ENCODE measurements at regions not wholly inside any gene's neighbourhood (a gene's known extent, or its start where the extent isn't known, plus 50 kb on each side); places are given as distances from the start of the nearest gene placed in this dataset.

DNA sequence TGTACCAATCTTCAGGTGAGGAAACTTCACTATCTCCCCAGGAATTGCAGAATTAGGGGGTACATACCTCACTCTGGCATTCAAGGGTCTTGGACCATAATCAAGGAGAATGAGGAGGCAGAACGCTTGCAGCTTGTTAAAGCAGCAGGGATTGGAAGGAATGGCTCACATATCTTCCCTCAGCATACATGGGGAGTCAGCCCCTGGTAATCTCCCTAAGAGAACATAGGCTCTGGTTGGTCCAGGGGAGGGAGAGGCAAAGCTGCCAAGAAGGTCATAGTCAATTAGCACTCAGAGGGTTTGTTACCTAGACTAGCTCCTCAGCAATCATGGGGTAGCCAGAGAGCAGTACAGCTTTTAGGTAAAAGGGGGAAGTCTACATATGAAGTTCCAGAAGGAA lies 256.8 kb downstream of the INSC start:
- Histone ChIP-seq H4K20me1 (ENCODE audit: insufficient read depth, low read length) (no peaks in the 10 kb centered on the region), H3K4me3 (replicated peaks in 1 of 3; ENCODE audit: insufficient read depth in 1 of 3, low read depth in 2 of 3, low read length in 3 of 3) (no peak overlapping the region), H3K9ac (ENCODE audit: insufficient read depth, low read depth, low read length) (no peak overlapping the region), H3K79me2 (ENCODE audit: insufficient read depth, low read length) (no peaks in the 10 kb centered on the region), H2AFZ (ENCODE audit: low read length) (no peak overlapping the region), H3K9me3 (ENCODE audit: low read length) (no peaks in the 10 kb centered on the region), H3K27ac (ENCODE audit: extremely low read length, insufficient read depth, low read length) (no peak overlapping the region), H3K27me3 (ENCODE audit: control insufficient read depth in 1 of 2, insufficient read depth in 2 of 2, low read length in 2 of 2) (peaks cover 0 to 5% of the 10 kb centered on the region in 2 experiments; a peak in 1 of 5 replicates), H3K4me2 (ENCODE audit: low read depth, low read length) (no peak overlapping the region), H3K36me3 (replicated peaks in 1 of 2; ENCODE audit: control insufficient read depth in 1 of 2, insufficient read depth in 2 of 2, low read length in 2 of 2) (no peaks in the 10 kb centered on the region), H3K4me1 (ENCODE audit: insufficient read depth, low read length) (no peaks in the 10 kb centered on the region)
- in situ Hi-C loops (cut with HindIII; ENCODE audit: extremely low pct_ligation_motif_present, low pct_unique_long_range_greater_than_20kb) (no loop called here), intact Hi-C loops (cut with micrococcal nuclease; ENCODE audit: unreplicated experiment) (no loop called here)
- FAIRE-seq (no peak), ATAC-seq (no peak), DNase-seq (ENCODE audit: low spot score) (no peak)
- POLR2A ChIA-PET: no interaction called here
- CTCF ChIA-PET (ENCODE audit: low intra/inter-chr PET ratio, low total read pairs): no interaction called here
- WGBS (ENCODE audit: low lambda C conversion rate): 0% methylated on average over 1 of the region's 1 CpG
- TF ChIP-seq ZNF136 (CRISPR knock-in tag; IDR thresholded peaks at IDR 0.05; ENCODE audit: low read depth) (no peak), SMAD1 (CRISPR knock-in tag; IDR thresholded peaks at IDR 0.05; ENCODE audit: borderline replicate concordance, low read depth) (no peak)
- no TSS peak for BruUV-seq (replicated peaks)

DNA sequence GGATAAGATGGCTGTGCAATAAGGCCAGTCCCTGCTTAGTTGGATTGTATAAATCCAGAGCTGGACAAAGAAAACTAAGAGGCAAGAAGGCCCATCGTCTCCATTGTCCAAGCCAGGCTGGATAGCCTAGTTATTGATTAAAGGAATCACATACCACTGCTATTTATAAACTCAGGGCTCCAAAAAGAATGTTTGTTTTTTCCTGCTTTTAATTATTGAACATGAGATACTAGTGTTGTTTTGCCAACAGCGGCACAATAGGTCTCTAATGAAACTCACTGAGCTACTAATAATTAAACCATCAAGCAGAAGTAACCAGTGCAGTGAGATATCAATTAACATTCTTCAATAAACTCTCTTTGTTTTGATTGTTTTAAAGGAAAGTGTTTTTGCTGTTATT lies 259.7 kb downstream of the INSC start:
- intact Hi-C loops (cut with micrococcal nuclease; ENCODE audit: unreplicated experiment) (no loop called here), in situ Hi-C loops (cut with HindIII; ENCODE audit: extremely low pct_ligation_motif_present, low pct_unique_long_range_greater_than_20kb) (no loop called here)
- 0% methylated on average over 2 of the region's 2 CpGs for WGBS (ENCODE audit: low lambda C conversion rate)
- TF ChIP-seq, protein P1, sequence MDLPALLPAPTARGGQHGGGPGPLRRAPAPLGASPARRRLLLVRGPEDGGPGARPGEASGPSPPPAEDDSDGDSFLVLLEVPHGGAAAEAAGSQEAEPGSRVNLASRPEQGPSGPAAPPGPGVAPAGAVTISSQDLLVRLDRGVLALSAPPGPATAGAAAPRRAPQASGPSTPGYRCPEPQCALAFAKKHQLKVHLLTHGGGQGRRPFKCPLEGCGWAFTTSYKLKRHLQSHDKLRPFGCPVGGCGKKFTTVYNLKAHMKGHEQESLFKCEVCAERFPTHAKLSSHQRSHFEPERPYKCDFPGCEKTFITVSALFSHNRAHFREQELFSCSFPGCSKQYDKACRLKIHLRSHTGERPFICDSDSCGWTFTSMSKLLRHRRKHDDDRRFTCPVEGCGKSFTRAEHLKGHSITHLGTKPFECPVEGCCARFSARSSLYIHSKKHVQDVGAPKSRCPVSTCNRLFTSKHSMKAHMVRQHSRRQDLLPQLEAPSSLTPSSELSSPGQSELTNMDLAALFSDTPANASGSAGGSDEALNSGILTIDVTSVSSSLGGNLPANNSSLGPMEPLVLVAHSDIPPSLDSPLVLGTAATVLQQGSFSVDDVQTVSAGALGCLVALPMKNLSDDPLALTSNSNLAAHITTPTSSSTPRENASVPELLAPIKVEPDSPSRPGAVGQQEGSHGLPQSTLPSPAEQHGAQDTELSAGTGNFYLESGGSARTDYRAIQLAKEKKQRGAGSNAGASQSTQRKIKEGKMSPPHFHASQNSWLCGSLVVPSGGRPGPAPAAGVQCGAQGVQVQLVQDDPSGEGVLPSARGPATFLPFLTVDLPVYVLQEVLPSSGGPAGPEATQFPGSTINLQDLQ (CRISPR knock-in tag; IDR thresholded peaks at IDR 0.05): no peak
- TF ChIP-seq ZNF660 (CRISPR knock-in tag; IDR thresholded peaks at IDR 0.05; ENCODE audit: borderline replicate concordance, low read depth) (no peak), HOXA3 (CRISPR knock-in tag; IDR thresholded peaks at IDR 0.05) (no peak), KDM6A (CRISPR knock-in tag; IDR thresholded peaks at IDR 0.05; ENCODE audit: low read depth) (no peak), HNF4A (CRISPR knock-in tag; IDR thresholded peaks at IDR 0.05) (no peak), ZKSCAN1 (IDR thresholded peaks at IDR 0.05; ENCODE audit: low read length) (no peak), ZNF615 (CRISPR knock-in tag; IDR thresholded peaks at IDR 0.05; ENCODE audit: borderline replicate concordance) (no peak), ZNF451 (CRISPR knock-in tag; IDR thresholded peaks at IDR 0.05) (no peak), ZNF430 (CRISPR knock-in tag; IDR thresholded peaks at IDR 0.05) (no peak)
- TF ChIP-seq, protein P2, sequence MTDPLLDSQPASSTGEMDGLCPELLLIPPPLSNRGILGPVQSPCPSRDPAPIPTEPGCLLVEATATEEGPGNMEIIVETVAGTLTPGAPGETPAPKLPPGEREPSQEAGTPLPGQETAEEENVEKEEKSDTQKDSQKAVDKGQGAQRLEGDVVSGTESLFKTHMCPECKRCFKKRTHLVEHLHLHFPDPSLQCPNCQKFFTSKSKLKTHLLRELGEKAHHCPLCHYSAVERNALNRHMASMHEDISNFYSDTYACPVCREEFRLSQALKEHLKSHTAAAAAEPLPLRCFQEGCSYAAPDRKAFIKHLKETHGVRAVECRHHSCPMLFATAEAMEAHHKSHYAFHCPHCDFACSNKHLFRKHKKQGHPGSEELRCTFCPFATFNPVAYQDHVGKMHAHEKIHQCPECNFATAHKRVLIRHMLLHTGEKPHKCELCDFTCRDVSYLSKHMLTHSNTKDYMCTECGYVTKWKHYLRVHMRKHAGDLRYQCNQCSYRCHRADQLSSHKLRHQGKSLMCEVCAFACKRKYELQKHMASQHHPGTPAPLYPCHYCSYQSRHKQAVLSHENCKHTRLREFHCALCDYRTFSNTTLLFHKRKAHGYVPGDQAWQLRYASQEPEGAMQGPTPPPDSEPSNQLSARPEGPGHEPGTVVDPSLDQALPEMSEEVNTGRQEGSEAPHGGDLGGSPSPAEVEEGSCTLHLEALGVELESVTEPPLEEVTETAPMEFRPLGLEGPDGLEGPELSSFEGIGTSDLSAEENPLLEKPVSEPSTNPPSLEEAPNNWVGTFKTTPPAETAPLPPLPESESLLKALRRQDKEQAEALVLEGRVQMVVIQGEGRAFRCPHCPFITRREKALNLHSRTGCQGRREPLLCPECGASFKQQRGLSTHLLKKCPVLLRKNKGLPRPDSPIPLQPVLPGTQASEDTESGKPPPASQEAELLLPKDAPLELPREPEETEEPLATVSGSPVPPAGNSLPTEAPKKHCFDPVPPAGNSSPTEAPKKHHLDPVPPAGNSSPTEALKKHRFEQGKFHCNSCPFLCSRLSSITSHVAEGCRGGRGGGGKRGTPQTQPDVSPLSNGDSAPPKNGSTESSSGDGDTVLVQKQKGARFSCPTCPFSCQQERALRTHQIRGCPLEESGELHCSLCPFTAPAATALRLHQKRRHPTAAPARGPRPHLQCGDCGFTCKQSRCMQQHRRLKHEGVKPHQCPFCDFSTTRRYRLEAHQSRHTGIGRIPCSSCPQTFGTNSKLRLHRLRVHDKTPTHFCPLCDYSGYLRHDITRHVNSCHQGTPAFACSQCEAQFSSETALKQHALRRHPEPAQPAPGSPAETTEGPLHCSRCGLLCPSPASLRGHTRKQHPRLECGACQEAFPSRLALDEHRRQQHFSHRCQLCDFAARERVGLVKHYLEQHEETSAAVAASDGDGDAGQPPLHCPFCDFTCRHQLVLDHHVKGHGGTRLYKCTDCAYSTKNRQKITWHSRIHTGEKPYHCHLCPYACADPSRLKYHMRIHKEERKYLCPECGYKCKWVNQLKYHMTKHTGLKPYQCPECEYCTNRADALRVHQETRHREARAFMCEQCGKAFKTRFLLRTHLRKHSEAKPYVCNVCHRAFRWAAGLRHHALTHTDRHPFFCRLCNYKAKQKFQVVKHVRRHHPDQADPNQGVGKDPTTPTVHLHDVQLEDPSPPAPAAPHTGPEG (CRISPR knock-in tag; IDR thresholded peaks at IDR 0.05): no peak

More for the DNA sequence above, 259.7 kb downstream of the INSC start:
- H3K27me3 ChIP-seq (ENCODE audit: control insufficient read depth in 1 of 2, insufficient read depth in 2 of 2, low read length in 2 of 2): no peaks in the 10 kb centered on the region; a peak in 1 of 5 replicates
- H3K4me3 ChIP-seq (replicated peaks in 1 of 3; ENCODE audit: insufficient read depth in 1 of 3, low read depth in 2 of 3, low read length in 3 of 3): no peak overlapping the region
- ChIA-PET POLR2A (no interaction called here), CTCF (ENCODE audit: low intra/inter-chr PET ratio, low total read pairs) (no interaction called here)
- no peak overlapping the region for H3K9ac ChIP-seq (ENCODE audit: insufficient read depth, low read depth, low read length)
- peaks cover 10% of the 10 kb centered on the region; the same call in 1 of the 2 replicates for H3K9me3 ChIP-seq (ENCODE audit: low read length)
- no peaks in the 10 kb centered on the region for H3K79me2 ChIP-seq (ENCODE audit: insufficient read depth, low read length)
- no peaks in the 10 kb centered on the region for H3K36me3 ChIP-seq (replicated peaks in 1 of 2; ENCODE audit: control insufficient read depth in 1 of 2, insufficient read depth in 2 of 2, low read length in 2 of 2)
- FAIRE-seq (no peak), ATAC-seq (no peak), DNase-seq (ENCODE audit: low spot score) (no peak)
- H2AFZ ChIP-seq (ENCODE audit: low read length): no peak overlapping the region
- no peak overlapping the region for H3K4me2 ChIP-seq (ENCODE audit: low read depth, low read length)
- BruUV-seq (replicated peaks): no TSS peak
- no peaks in the 10 kb centered on the region for H3K4me1 ChIP-seq (ENCODE audit: insufficient read depth, low read length)
- no peak overlapping the region for H3K27ac ChIP-seq (ENCODE audit: extremely low read length, insufficient read depth, low read length)
- no peaks in the 10 kb centered on the region for H4K20me1 ChIP-seq (ENCODE audit: insufficient read depth, low read length)
